Spinal cord (tissue), 9 donors: ENCODE measurements at regions not wholly inside any gene's neighbourhood (a gene's known extent, or its start where the extent isn't known, plus 50 kb on each side); places are given as distances from the start of the nearest gene placed in this dataset.
A peak's percentile ranks its signal among the peaks of the same experiment; 100 is the strongest.

Source experiments
- DNase-seq, 6 donors: peaks; one replicate each; pipeline versions ENCODE4 v3.0.0 to v3.0.0-alpha.2; 2013 to 2015; ENCODE audit warnings: low spot score in 6 of 6, low read depth in 4 of 6
- H3K27ac ChIP-seq: one replicate; pipeline ENCODE4 v1.5.1; 2013; ENCODE audit warnings: low read depth, low read length, control low read depth
- H3K27me3 ChIP-seq: one replicate; pipeline ENCODE4 v1.6.1; 2013; ENCODE audit warnings: low read length; ENCODE audit not compliant: control insufficient read depth, insufficient read depth
- H3K36me3 ChIP-seq: one replicate; pipeline ENCODE4 v1.6.1; 2013; ENCODE audit warnings: low read length; ENCODE audit not compliant: control insufficient read depth, insufficient read depth
- H3K4me1 ChIP-seq: one replicate; pipeline ENCODE4 v1.6.1; 2013; ENCODE audit warnings: low read length; ENCODE audit not compliant: control insufficient read depth, insufficient read depth
- H3K4me3 ChIP-seq: one replicate; pipeline ENCODE4 v1.5.1; 2013; ENCODE audit warnings: low read depth, low read length, control low read depth
- H3K9me3 ChIP-seq: one replicate; pipeline ENCODE4 v1.6.1; 2013; ENCODE audit warnings: low read length; ENCODE audit not compliant: control insufficient read depth, insufficient read depth
- WGBS: methylation state at CpG from one replicate; pipeline ENCODE4 v1.1.5; 2013; ENCODE audit warnings: missing lambda C conversion rate; ENCODE audit not compliant: insufficient coverage; 5-methylcytosine and 5-hydroxymethylcytosine counted together
- donor health status: healthy.

GRCh38 chr5:97528941-97529340 lies 345.9 kb upstream of the RIOK2 start:
- Histone ChIP-seq H3K4me1 (no peaks in the 10 kb centered on the region), H3K4me3 (no peak overlapping the region), H3K36me3 (no peaks in the 10 kb centered on the region), H3K9me3 (no peaks in the 10 kb centered on the region), H3K27ac (no peak overlapping the region), H3K27me3 (no peaks in the 10 kb centered on the region)
- DNase-seq = peak in 4 of 6 donors; percentile 44 to 96 (median 48)
- WGBS = no CpG with 5 or more reads among the region's 4 CpGs

GRCh38 chr5:97529354-97529985 lies 346.4 kb upstream of the RIOK2 start:
- Histone ChIP-seq H3K4me3 (no peak overlapping the region), H3K27me3 (no peaks in the 10 kb centered on the region), H3K9me3 (no peaks in the 10 kb centered on the region), H3K4me1 (no peaks in the 10 kb centered on the region), H3K27ac (no peak overlapping the region), H3K36me3 (no peaks in the 10 kb centered on the region)
- DNase-seq = peak in 1 of 6 donors; percentile 84
- no CpG with 5 or more reads among the region's 4 CpGs for WGBS

- WGBS = 80% methylated on average over 1 of the region's 2 CpGs
- Histone ChIP-seq H3K27ac (no peak overlapping the region), H3K36me3 (no peaks in the 10 kb centered on the region), H3K27me3 (no peaks in the 10 kb centered on the region), H3K4me1 (no peaks in the 10 kb centered on the region), H3K9me3 (no peaks in the 10 kb centered on the region), H3K4me3 (no peak overlapping the region)
- no peak for DNase-seq
Measured at GRCh38 chr5:97531549-97531948, 348.5 kb upstream of the RIOK2 start.

- DNase-seq = peak in 2 of 6 donors; percentile 53 to 57
- Histone ChIP-seq H3K27ac (no peak overlapping the region), H3K9me3 (no peaks in the 10 kb centered on the region), H3K36me3 (no peaks in the 10 kb centered on the region), H3K4me3 (no peak overlapping the region), H3K4me1 (no peaks in the 10 kb centered on the region), H3K27me3 (no peaks in the 10 kb centered on the region)
Measured at GRCh38 chr5:97534166-97534565, 351.1 kb upstream of the RIOK2 start.

GRCh38 chr5:97536683-97537082 lies 353.6 kb upstream of the RIOK2 start:
- no CpG with 5 or more reads among the region's 1 CpG for WGBS
- H3K36me3 ChIP-seq = no peaks in the 10 kb centered on the region

GRCh38 chr5:97538912-97539311 lies 355.9 kb upstream of the RIOK2 start:
- Histone ChIP-seq H3K4me1 (no peaks in the 10 kb centered on the region), H3K36me3 (peaks cover 4% of the 10 kb centered on the region), H3K9me3 (no peaks in the 10 kb centered on the region), H3K27me3 (no peaks in the 10 kb centered on the region), H3K27ac (no peak overlapping the region), H3K4me3 (no peak overlapping the region)
- 30% methylated on average over 2 of the region's 2 CpGs for WGBS
- DNase-seq = no peak

More at GRCh38 chr5:97536683-97537082, 353.6 kb upstream of the RIOK2 start:
- no peak for DNase-seq
- H3K27ac ChIP-seq = no peak overlapping the region
- no peaks in the 10 kb centered on the region for H3K9me3 ChIP-seq
- H3K4me3 ChIP-seq = no peak overlapping the region
- no peaks in the 10 kb centered on the region for H3K4me1 ChIP-seq
- H3K27me3 ChIP-seq = no peaks in the 10 kb centered on the region

GRCh38 chr5:97541864-97542263 lies 358.8 kb upstream of the RIOK2 start:
- whole genome bisulfite sequencing = 96% methylated on average over 18 of the region's 20 CpGs
- no peak overlapping the region for H3K27ac ChIP-seq
- no peak for DNase-seq
- H3K36me3 ChIP-seq = peaks cover 4% of the 10 kb centered on the region
- no peak overlapping the region for H3K4me3 ChIP-seq
- no peaks in the 10 kb centered on the region for H3K4me1 ChIP-seq
- no peaks in the 10 kb centered on the region for H3K27me3 ChIP-seq
- no peaks in the 10 kb centered on the region for H3K9me3 ChIP-seq

- no peaks in the 10 kb centered on the region for H3K4me1 ChIP-seq
- WGBS = 100% methylated on average over 1 of the region's 1 CpG
- H3K9me3 ChIP-seq = no peaks in the 10 kb centered on the region
- no peaks in the 10 kb centered on the region for H3K27me3 ChIP-seq
- H3K4me3 ChIP-seq = no peak overlapping the region
- DNase-seq = no peak
- H3K27ac ChIP-seq = no peak overlapping the region
- H3K36me3 ChIP-seq = peaks cover 4% of the 10 kb centered on the region
Measured at GRCh38 chr5:97542469-97542868, 359.4 kb upstream of the RIOK2 start.

GRCh38 chr5:97543166-97543565 lies 360.1 kb upstream of the RIOK2 start:
- H3K9me3 ChIP-seq = no peaks in the 10 kb centered on the region
- peaks cover 4% of the 10 kb centered on the region for H3K36me3 ChIP-seq
- no peaks in the 10 kb centered on the region for H3K4me1 ChIP-seq
- DNase-seq = no peak
- no peak overlapping the region for H3K27ac ChIP-seq
- WGBS = no CpG with 5 or more reads among the region's 4 CpGs
- H3K27me3 ChIP-seq = no peaks in the 10 kb centered on the region
- no peak overlapping the region for H3K4me3 ChIP-seq

GRCh38 chr5:97544240-97544639 lies 361.2 kb upstream of the RIOK2 start:
- Histone ChIP-seq H3K9me3 (no peaks in the 10 kb centered on the region), H3K4me3 (no peak overlapping the region), H3K36me3 (peaks cover 4% of the 10 kb centered on the region), H3K27ac (no peak overlapping the region), H3K4me1 (no peaks in the 10 kb centered on the region), H3K27me3 (no peaks in the 10 kb centered on the region)
- DNase-seq = no peak
- no CpG with 5 or more reads among the region's 3 CpGs for WGBS
